GM12873 (cell line): ENCODE measurements at regions not wholly inside any gene's neighbourhood (a gene's known extent, or its start where the extent isn't known, plus 50 kb on each side); places are given as distances from the start of the nearest gene placed in this dataset.
A peak's percentile ranks its signal among the peaks of the same experiment; 100 is the strongest.

Experiments
- TF ChIP-seq, protein P1 (sequence below): IDR thresholded peaks from 2 replicates; pipeline ENCODE4 v1.5.1; 2012; ENCODE audit warnings: low read depth, mild to moderate bottlenecking, moderate library complexity, low read length, control low read depth; ENCODE audit not compliant: insufficient read depth; ENCODE audit errors: missing control alignments

DNA sequence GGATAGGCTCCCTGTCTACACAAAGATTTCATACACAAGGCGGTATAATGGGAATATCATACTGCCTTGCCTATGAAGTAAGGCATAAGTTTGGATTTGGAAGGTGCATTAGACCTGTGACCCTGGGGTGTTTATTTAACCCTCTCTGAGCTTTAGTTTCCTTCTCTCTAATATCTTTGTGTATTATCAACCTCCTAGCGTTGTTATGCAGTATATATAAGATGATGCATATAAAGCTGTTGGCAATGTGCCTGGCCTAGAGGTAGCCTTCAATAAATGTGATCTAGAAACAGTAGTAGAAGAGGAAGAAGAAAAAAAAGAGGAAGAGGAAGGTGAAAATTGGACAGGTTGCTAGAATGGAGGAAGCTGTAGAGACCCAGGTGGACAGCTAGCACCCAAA is 311.6 kb upstream of the CLINT1 start:
- TF ChIP-seq, protein P1, sequence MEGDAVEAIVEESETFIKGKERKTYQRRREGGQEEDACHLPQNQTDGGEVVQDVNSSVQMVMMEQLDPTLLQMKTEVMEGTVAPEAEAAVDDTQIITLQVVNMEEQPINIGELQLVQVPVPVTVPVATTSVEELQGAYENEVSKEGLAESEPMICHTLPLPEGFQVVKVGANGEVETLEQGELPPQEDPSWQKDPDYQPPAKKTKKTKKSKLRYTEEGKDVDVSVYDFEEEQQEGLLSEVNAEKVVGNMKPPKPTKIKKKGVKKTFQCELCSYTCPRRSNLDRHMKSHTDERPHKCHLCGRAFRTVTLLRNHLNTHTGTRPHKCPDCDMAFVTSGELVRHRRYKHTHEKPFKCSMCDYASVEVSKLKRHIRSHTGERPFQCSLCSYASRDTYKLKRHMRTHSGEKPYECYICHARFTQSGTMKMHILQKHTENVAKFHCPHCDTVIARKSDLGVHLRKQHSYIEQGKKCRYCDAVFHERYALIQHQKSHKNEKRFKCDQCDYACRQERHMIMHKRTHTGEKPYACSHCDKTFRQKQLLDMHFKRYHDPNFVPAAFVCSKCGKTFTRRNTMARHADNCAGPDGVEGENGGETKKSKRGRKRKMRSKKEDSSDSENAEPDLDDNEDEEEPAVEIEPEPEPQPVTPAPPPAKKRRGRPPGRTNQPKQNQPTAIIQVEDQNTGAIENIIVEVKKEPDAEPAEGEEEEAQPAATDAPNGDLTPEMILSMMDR: no peak

DNA sequence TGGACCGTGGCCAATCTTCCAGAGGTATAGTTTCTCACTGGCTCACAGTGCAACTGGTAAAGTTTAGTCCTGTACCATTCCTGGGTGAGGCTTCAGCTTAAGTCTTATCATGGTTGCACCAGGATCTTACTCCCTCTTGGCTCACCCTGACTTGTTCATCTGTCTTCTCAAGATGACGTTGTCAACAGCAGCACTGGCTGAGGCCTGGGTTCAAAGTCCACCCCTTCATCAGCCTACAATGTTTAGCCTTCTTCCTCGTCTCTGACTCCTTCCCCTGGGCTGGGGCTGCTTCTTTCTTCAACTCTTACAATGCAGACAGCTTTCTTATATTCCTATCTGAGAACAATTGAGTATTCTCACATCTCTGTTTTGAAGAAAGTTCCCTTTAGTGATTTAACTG is 311.1 kb upstream of the CLINT1 start:
- TF ChIP-seq, protein P1: no peak

DNA sequence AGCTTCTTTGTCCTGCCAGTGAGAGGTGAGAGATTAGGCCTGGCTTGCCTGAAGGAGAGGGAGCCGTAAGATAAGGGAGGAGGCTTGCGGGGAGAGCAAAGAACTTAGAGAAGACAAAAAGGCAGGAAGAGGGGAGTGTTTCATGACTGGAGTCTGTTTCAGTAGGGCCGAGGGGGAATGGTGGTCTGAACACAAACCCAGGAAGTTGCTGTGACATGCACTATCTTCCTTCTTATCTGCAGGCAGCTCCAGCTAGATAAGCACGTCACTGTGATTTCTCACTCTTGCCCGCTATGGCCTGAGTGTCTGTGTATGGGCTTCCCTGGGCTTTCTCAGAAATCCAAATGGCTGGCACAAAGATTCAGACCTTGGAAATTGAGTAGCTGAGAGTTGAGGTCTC is 307.5 kb upstream of the CLINT1 start:
- TF ChIP-seq, protein P1: no peak

DNA sequence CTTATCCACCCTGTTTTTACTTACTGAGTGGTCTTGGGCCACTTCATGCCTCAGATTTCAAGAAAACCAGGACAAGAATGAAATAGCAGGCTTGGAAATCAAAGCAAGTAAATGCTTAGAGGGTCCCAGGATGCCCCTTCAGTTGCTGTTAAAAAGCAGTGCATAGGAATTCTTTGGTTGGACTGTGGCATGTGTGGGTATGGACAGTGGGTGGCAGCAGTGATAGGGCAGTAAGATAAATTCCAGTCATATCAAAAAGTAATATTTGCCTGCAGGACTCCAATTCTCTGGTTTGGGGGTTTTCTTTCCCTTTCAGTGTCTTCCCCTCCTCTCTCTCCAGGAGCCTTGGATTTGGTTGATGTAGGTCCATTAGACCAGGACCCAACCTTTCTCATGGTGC is 306.7 kb upstream of the CLINT1 start:
- TF ChIP-seq, protein P1: peak; percentile 24

DNA sequence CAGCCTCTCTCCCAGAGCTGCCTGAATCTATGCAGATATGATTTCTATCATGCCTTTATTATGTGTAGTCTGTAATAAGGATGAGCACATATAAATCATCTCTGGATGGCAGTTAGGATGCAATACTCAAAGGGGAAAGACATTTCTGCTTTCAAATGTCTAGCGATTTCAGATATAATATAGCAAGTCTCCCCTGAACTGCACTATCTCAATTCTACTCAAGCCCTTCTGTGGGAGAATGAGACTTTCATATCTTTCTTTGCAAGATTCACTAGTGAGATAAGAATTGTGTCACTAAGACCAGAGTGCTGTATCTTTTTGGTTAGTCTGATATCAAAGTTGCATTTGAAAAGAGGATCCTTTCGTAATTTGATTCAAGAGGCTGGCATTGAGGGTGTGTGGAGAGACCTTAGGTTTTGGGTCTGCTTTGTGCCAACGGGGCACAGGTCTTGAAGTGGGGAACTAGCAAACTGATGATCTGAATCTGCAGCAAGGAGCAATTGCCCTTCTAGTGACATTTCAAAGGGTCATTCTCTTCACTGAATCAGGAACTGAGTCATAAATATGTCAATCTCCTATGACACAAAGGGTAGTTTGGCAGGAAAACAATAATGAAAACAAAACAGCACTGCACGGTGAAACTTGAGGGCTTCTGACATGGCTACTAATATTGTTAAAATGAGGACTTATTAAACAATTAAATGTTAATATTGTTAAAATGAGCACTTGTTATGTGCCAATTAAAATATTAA is 305.5 kb upstream of the CLINT1 start:
- TF ChIP-seq, protein P1: no peak

DNA sequence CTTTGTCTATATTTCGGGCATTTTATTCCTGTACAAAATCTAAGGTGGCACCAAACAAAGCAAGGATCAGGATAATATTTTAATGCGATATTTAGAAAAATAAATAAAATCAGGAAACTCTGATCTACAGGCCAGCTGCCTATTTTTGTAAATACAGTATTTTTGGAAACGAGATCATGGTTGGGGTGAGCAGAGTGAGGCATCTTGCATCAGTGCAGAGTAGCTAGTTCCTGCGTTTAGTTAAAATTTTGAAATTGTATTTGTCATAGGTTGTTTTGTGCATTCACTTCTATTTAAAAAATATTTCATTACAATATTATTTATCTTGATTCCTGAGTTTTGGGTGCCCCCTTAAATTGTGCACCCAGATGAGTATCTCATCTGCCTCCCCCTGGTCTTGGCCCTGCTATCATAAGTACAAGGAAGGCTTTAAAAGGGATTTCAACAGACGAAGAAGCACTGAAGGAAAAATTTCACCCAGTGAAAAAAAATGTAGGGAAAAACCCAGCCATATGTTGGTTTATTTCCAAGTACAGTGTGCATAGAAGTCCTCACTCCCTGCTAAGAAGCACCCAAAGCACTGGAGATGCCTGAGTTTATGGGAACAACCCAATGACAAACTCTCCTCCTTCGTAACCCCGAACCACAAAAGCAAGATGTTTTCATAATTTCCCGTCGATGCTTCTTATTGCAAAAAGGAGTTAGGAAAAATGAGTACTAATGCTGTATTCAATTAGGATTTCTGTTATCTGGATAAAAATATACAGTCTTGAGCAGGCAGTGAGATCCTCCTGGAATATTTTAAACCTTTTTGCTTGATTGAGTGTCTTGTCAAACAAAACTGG is 304.7 kb upstream of the CLINT1 start:
- TF ChIP-seq, protein P1: no peak

DNA sequence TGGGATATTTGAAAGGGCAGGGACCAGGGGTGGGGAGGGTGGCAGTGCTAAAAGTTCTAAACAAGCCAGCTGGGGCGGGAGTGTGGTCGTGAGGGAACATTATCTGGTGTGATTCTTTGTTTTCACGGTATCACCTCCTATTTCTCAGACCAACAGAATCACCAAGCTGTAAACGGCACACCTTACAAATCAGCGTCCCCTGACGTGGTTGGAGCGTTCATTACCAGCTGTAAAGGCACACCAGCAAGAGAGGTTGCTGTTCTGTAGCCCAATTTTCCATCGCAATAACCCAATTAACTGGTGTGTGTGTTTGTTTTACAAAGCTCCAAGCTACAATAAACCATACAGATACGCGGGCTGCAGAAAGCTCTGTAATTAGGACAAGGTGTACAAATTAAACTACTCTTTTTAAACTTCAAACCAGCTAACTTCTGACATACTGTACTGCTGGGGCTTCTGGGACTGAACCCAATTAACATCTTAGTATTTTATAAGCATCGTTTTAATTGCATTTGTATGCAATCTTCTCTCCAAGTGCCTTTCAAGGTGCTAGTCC is 303.6 kb upstream of the CLINT1 start:
- TF ChIP-seq, protein P1: no peak
